Stimulated activated CD4-positive, alpha-beta T cell treated with anti-CD3 and anti-CD28 coated beads, Interleukin-2, amount 100 ng/mL, for 24 hours (primary cell): ENCODE measurements at regions not wholly inside any gene's neighbourhood (a gene's known extent, or its start where the extent isn't known, plus 50 kb on each side); places are given as distances from the start of the nearest gene placed in this dataset.
"Not testable (repeated sequence)": the region's sequence is repeated elsewhere in the genome, so short reads cannot be mapped to it uniquely, and the experiment has no call there.

Source experiments
- DNase-seq, 2 donors: peaks; one replicate each; pipeline ENCODE4 v3.0.0-alpha.2; 2020

DNA sequence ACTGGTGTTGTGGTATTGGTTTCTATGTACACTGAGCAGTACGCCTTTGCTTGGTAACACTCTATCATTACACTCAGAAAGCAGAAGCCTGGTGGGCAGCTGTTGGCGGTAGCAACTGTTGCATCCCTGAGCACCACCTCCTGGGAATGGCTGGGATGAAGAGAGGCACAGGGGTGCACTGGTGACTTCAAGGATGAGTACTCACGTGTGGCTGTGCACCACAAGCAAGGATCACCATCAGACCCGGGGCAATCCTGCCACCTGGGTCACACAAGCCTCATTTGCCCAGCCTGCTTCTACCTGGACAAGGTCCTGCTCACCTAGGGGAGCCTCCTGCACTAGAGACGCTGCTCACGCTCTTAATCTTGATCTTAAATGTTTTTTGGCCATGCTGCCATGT lies 336.4 kb downstream of the SI start:
- DNase-seq, result no peak

GRCh38 chr3:164737174-164737573 lies 341.1 kb downstream of the SI start:
- no peak for DNase-seq

GRCh38 chr3:164732166-164732565 lies 346.1 kb downstream of the SI start:
- DNase-seq, result no peak

DNA sequence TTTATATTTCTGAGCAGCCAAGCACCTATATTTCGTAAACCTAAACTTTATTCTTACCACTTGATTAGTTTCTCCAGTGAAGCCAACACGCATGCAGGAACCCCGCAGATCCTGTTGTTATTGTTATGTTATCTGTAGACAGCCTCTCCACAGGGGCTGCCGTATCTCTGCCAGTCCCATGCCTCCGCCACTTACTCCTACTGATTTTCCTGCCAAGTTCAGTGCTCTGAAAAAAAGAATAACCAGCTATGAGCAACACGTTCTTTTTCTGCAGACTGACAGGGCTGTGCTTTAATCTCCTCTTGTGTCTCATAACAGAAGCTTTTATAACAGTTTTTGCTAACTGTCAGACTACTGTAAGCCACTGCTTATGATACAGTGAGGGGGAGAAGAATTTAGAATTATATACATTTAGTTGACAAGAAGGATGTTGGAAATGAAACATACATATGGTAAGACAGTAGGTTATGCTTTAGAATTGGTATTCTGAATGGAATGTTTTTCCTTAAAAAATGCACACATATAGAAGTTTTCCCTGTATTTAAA lies 347.4 kb downstream of the SI start:
- no peak for DNase-seq

- DNase-seq, result no peak
Measured at GRCh38 chr3:164723396-164723795, 354.9 kb downstream of the SI start.

DNA sequence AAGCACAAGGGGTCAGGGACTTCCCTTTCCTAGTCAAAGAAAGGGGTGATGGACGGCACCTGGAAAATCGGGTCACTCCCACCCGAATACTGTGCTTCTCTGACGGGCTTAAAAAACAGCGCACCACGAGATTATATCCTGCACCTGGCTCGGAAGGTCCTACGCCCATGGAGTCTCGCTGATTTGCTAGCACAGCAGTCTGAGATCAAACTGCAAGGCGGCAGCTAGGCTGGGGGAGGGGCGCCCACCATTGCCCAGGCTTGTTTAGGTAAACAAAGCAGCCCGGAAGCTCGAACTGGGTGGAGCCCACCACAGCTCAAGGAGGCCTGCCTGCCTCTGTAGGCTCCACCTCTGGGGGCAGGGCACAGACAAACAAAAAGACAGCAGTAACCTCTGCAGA lies 375.5 kb downstream of the SI start:
- not testable (repeated sequence) for DNase-seq

- DNase-seq, result no peak
Measured at GRCh38 chr3:164687902-164688301, 390.4 kb downstream of the SI start.

- DNase-seq, result no peak
Measured at GRCh38 chr3:164687211-164687610, 391.1 kb downstream of the SI start.

GRCh38 chr3:164683489-164683888 lies 394.8 kb downstream of the SI start:
- DNase-seq, result no peak

DNA sequence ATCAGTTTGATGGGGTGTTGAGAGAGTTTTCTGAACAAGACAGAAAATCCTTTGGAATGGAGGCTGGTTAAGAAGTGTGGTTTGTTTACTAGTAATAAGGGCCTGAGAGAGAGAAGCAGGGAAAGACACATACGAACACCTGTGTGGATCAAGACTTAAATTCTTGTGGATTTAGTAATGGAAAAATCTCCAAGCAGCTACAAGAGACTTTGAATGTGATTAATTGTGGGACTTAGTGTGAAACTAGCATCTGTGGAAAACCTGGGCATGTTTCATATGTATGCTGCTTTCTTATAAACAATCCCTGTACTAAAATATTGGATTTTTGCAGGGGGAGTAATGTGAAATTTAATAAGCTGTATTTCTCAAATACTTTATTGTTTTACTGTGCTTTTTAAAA lies 399.1 kb downstream of the SI start:
- no peak for DNase-seq

DNA sequence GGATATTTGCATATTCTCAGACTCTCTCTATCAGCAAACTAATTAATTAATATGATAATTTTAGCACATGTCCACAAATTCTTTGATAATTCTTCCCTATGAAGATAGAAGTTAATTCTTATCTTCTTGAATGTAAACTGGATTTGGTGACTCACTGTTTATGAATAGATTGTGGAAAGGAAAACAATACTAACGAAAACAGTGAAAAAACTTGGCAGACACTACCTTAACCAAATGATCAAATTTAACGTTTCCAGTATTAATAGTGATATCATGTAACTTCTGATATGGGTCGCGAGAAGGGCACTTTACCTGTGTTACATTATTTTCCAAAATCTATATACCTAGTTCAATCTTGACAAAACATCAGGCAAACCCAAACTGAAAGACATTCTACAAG lies 401.0 kb downstream of the SI start:
- no peak for DNase-seq

- DNase-seq, result no peak
Measured at GRCh38 chr3:164673738-164674137, 404.6 kb downstream of the SI start.

- DNase-seq, result no peak
Measured at GRCh38 chr3:164658125-164658524, 420.2 kb downstream of the SI start.

DNA sequence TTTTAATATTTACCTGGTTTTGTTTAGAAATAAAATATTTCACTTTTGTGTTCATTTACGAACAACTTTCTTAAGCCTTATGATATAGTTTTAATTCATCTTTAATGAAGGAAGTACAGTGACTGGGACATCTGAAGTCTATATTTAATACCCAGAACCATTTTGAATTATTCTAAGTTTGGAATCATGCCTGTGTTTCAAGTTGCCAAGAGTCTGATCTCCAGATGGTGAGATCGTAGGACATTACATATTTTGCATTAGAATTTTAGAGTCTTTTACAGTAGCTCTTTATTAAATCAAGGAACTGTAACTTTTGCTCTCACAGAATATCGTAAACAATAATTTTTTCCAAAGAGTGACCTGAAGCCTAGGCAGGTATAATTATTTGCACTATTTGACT lies 420.7 kb downstream of the SI start:
- DNase-seq, result no peak

GRCh38 chr3:164655462-164655861 lies 422.8 kb downstream of the SI start:
- no peak for DNase-seq

- no peak for DNase-seq
Measured at GRCh38 chr3:164641071-164641470, 437.2 kb downstream of the SI start.

DNA sequence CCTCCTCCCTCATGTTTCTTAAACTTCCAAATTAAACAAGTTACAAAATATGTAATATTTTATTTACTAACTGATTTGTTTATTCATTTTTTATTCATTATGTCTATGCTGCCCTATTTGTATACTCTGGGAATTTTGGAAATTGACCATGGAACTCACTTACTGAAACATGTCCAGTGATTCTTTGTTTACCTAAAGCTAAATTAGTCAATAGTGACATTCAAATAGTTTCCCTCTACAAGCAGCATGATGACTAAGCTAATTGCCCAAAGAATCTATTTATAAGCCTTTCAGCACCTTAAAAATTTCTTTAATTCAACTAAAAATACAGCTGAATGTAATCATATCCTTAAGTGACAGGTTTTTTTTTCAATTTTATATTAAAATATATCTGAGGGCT lies 437.7 kb downstream of the SI start:
- no peak for DNase-seq

DNA sequence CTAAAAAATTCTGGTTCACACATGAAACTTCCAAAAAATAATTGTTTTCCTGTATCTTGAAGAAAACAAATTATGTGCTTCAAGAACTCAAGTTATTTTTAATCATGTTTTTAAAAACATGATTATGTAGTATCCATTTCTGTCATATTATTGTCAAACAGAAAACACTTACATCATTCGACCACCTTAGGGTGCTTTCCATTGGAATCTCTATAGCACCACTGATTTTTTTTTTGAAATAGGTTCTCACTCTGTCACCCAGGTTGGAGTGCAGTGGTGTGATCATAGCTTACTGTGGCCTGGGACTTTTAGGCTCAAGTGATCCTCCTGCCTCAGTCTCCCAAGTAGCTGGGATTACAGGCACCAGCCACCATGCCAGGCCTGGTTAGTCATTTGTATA lies 457.3 kb downstream of the SI start:
- no peak for DNase-seq

DNA sequence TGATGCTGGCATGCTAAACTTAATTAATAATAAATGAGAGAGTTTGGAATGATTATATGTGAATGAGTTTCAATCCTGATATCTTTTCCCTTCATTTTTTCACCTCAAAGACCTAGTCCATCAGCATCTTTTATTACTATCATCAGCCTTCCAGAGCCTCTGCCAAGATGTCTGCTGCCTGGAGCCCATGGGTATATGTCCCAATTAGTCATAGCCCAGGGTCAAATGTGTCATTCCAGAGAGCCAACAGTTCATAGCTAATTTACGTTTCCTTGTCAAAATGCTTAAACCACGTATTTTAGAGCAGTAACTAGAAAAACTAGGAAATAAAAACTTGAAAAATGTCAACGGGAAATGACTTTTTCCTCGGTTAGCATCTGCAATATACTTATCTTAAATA lies 457.9 kb downstream of the SI start:
- DNase-seq, result no peak

DNA sequence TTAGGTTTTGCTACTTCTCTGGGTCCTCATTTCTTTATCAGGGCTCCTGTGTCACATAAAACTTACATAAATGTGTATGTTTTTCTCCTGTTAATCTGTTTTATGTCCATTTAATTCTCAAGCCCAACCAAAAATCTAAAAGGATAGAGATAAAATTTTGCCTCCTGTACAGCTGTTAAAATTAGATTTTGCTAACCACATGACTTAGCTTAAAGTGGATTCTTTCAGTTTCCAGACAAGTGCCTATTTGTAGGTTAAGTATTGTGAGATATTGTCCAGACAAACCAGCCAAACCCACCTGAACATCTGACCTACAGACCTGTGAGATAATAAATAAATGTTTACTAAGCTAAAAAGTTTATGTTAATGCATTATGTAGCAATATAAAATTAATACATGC lies 465.5 kb downstream of the SI start:
- DNase-seq, result no peak

DNA sequence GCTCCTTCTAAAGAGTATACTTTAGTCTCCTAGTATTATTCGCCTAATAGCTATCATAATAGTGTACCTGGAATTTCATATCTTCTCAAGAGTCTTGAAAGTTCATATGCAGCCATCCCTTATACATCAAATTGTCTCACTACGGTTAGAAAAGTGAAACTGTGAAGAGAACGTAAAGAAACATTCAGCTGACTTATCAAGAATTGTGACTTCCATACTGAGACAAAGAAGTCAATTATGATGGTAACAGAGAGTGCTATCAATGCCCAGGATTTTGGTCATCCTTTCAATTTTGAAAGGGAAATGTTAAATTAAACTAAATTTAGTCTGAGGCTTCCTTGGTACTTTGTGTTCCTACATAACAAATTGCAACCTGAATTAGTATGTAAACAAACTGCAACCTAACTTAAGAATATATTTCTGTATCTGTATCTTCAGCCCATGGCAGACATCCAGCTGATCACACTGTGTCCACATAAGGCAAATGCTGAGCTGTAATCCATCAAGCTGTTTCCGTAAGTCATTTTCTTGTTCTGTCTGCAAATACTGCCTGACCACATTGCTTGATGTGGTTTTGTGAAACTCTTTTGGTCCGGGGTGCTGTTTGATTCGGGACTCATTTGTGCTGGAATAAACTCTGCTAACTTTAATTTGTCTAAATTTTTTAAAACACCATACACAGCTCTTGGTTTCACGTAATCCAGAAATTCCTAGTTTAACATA lies 469.6 kb downstream of the SI start:
- no peak for DNase-seq

GRCh38 chr3:164604687-164605086 lies 473.6 kb downstream of the SI start:
- no peak for DNase-seq

DNA sequence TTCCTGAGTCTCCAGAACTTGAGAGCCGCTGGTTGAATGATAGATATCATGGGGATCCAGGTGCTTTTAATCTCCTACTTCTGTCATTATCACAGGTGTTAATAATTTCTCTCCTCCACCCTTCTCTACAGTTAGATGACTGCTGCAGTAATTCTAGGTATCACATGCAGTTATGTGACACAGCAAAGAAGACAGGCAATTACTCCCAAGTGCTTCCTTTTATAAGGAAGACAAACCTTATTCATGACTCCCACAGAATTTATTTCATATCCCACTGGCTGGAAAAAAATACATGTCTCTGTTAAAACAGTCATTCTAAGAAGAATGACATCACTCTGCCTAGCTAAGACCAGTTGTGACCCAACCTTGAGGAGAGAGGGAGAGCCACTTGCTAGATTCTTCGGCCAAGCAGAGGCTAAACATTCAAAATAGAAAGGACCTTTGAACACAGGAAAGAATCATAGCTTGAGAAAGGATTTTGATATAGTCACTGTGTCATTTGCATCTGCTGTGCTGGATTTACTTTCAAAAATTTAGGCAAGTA lies 500.6 kb downstream of the SI start:
- no peak for DNase-seq

DNA sequence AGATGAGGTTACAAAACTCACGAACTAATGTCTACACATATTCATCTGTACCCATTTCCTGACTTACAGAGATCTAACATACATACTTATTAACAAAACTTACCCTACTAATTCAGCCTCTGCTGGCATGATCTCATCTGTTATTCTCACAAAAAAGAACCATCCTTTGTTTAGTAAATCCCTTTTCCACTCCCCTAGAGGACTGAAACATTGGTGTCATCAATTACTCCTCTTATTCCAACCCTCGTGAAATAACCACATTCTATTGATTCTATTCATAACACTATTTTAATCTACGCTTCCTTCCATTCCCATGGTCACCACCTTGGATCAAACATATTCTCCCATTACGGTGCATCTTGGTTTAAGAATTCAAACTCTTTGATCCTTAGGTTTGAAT lies 505.9 kb downstream of the SI start:
- no peak for DNase-seq

DNA sequence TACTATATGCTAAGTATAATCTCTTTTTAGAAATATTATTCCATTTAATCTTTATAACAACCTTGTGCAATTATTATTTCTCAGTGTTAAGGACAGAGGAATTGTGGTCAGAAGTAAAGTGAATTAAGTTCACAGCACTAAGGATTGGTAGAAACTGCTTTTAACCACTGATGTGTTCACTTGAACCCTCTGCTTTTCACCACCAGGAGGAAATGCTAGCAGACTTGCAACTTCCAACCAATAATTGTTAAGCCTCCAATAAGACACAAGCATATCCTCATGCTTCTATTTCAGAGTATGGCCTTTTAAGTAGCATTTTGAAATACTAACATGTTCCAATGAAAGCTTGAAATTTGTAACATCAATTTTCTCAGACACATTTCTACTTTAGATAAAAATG lies 527.4 kb downstream of the SI start:
- DNase-seq, result no peak
